ENCODE measurements at regions not wholly inside any gene's neighbourhood (a gene's known extent, or its start where the extent isn't known, plus 50 kb on each side); places are given as distances from the start of the nearest gene placed in this dataset.

GRCh38 chr9:81083067-81083466 lies 606.3 kb downstream of the TLE1 start:
- TF ChIP-seq CTCF (conservative IDR thresholded peaks at IDR 0.05): peak; percentile 35
- no peak for TF ChIP-seq ZFX (IDR thresholded peaks at IDR 0.05)

Measured in C4-2B (cell line).